Calu3 (cell line): ENCODE measurements at regions not wholly inside any gene's neighbourhood (a gene's known extent, or its start where the extent isn't known, plus 50 kb on each side); places are given as distances from the start of the nearest gene placed in this dataset.
A peak's percentile ranks its signal among the peaks of the same experiment; 100 is the strongest.
"Not testable (repeated sequence)": the region's sequence is repeated elsewhere in the genome, so short reads cannot be mapped to it uniquely, and the experiment has no call there.

Experiments
- BruUV-seq: library from RNA; stranded (reverse); fragments of 400-500 nt; replicated peaks from 2 replicates; lab custom pipeline; 2021; lab: Mats Ljungman, UMichigan
- CTCF ChIA-PET: fragments of 300-600 bp; sonication (Branson Sonifier 250); formaldehyde crosslinking; loops from one replicate; lab custom pipeline; 2022; ENCODE audit warnings: antibody characterized with exemption; lab: Charles Lee
- DNase-seq: peaks from one replicate; pipeline ENCODE4 v3.0.0; 2022
- H3K27ac Mint-ChIP-seq: one replicate; pipeline ENCODE4 v1.8.0; 2022; ENCODE audit warnings: mixed read lengths; ENCODE audit not compliant: unreplicated experiment
- H3K27me3 Mint-ChIP-seq: one replicate; pipeline ENCODE4 v1.8.0; 2022; ENCODE audit warnings: mixed read lengths; ENCODE audit not compliant: unreplicated experiment
- H3K36me3 Mint-ChIP-seq: one replicate; pipeline ENCODE4 v1.8.0; 2022; ENCODE audit warnings: mild to moderate bottlenecking, moderate library complexity, mixed read lengths; ENCODE audit not compliant: insufficient read depth, unreplicated experiment
- H3K4me1 Mint-ChIP-seq: one replicate; pipeline ENCODE4 v1.8.0; 2022; ENCODE audit warnings: mild to moderate bottlenecking, low read depth, mixed read lengths; ENCODE audit not compliant: unreplicated experiment
- H3K4me3 Mint-ChIP-seq: one replicate; pipeline ENCODE4 v1.8.0; 2022; ENCODE audit warnings: mild to moderate bottlenecking, low read depth, moderate library complexity, mixed read lengths; ENCODE audit not compliant: unreplicated experiment
- H3K9me3 Mint-ChIP-seq: one replicate; pipeline ENCODE4 v1.8.0; 2022; ENCODE audit warnings: low read depth, mixed read lengths; ENCODE audit not compliant: unreplicated experiment
- intact Hi-C: fragments of 100-400 bp; cut with micrococcal nuclease; formaldehyde crosslinking; loops from one replicate; pipeline ENCODE4 v1.10.0; 2022; ENCODE audit not compliant: unreplicated experiment
- TF ChIP-seq, protein P1 (sequence below): fragments of 200-600 bp; IDR thresholded peaks from one replicate; pipeline ENCODE4 v1.8.0; 2022; ENCODE audit warnings: antibody characterized with exemption; ENCODE audit not compliant: unreplicated experiment

- H3K4me3 Mint-ChIP-seq: no peak overlapping the region
- no peaks in the 10 kb centered on the region for H3K9me3 Mint-ChIP-seq
- no peak overlapping the region for H3K27ac Mint-ChIP-seq
- H3K4me1 Mint-ChIP-seq: peaks cover 48% of the 10 kb centered on the region
- H3K27me3 Mint-ChIP-seq: no peaks in the 10 kb centered on the region
- TF ChIP-seq, protein P1, sequence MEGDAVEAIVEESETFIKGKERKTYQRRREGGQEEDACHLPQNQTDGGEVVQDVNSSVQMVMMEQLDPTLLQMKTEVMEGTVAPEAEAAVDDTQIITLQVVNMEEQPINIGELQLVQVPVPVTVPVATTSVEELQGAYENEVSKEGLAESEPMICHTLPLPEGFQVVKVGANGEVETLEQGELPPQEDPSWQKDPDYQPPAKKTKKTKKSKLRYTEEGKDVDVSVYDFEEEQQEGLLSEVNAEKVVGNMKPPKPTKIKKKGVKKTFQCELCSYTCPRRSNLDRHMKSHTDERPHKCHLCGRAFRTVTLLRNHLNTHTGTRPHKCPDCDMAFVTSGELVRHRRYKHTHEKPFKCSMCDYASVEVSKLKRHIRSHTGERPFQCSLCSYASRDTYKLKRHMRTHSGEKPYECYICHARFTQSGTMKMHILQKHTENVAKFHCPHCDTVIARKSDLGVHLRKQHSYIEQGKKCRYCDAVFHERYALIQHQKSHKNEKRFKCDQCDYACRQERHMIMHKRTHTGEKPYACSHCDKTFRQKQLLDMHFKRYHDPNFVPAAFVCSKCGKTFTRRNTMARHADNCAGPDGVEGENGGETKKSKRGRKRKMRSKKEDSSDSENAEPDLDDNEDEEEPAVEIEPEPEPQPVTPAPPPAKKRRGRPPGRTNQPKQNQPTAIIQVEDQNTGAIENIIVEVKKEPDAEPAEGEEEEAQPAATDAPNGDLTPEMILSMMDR: no peak
- no TSS peak for BruUV-seq
- intact Hi-C loops: no loop called here
- no peak for DNase-seq
- CTCF ChIA-PET: interaction anchor here (0.6 to 0.7 kb wide), 2 partner anchors 77 to 253 kb away, joined by 3 to 4 read pairs; no protein-coding TSS in a partner anchor
- peaks cover under 1% of the 10 kb centered on the region for H3K36me3 Mint-ChIP-seq
Measured at GRCh38 chr6:44039839-44040350, 87.4 kb downstream of the MRPL14 start.

DNA sequence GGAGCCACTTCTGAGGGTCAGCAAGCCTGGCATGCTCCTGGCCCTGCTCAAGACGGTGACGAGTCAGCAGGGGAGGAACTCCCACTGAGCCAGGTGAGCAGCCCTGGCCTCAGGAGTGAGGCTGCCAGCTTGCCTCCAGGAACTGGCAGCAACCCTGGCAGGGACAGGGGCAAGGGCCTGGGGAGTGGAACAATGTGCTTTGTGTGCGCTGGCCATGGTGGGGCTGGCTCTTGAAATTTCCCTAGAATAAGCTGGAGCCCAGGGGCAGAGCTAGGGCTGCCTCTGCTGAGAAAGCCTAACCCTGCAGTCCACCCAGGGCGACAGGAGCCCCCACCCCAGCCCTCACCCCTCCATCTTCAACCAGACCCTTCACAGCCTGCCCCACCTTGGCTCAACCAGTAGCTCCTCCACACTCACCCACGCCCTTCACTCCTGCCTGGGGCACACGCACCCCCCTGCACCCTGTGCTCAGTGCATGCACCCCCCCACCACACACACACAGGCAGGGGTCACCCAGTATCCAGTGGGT lies 88.0 kb downstream of the MRPL14 start:
- no TSS peak for BruUV-seq
- peaks cover 54% of the 10 kb centered on the region for H3K4me1 Mint-ChIP-seq

GRCh38 chr6:44038543-44039065 lies 88.6 kb downstream of the MRPL14 start:
- Mint-ChIP-seq H3K36me3 (peaks cover 8% of the 10 kb centered on the region), H3K9me3 (no peaks in the 10 kb centered on the region), H3K4me3 (no peak overlapping the region), H3K27ac (no peak overlapping the region), H3K27me3 (no peaks in the 10 kb centered on the region), H3K4me1 (peaks cover 59% of the 10 kb centered on the region)
- no peak for DNase-seq
- no TSS peak for BruUV-seq
- CTCF ChIA-PET: interaction anchor here (0.6 kb wide), 1 partner anchor 40 kb away, joined by 3 read pairs; no protein-coding TSS in a partner anchor
- intact Hi-C loops: no loop called here
- TF ChIP-seq, protein P1: no peak

More for the DNA sequence above, 88.0 kb downstream of the MRPL14 start:
- H3K9me3 Mint-ChIP-seq: no peaks in the 10 kb centered on the region
- H3K27ac Mint-ChIP-seq: no peak overlapping the region
- CTCF ChIA-PET: interaction anchor here (0.6 kb wide), 1 partner anchor 40 kb away, joined by 3 read pairs; no protein-coding TSS in a partner anchor
- TF ChIP-seq, protein P1: no peak
- peak; percentile 50 for DNase-seq
- intact Hi-C loops: no loop called here
- H3K4me3 Mint-ChIP-seq: no peak overlapping the region
- peaks cover 7% of the 10 kb centered on the region for H3K36me3 Mint-ChIP-seq
- no peaks in the 10 kb centered on the region for H3K27me3 Mint-ChIP-seq

DNA sequence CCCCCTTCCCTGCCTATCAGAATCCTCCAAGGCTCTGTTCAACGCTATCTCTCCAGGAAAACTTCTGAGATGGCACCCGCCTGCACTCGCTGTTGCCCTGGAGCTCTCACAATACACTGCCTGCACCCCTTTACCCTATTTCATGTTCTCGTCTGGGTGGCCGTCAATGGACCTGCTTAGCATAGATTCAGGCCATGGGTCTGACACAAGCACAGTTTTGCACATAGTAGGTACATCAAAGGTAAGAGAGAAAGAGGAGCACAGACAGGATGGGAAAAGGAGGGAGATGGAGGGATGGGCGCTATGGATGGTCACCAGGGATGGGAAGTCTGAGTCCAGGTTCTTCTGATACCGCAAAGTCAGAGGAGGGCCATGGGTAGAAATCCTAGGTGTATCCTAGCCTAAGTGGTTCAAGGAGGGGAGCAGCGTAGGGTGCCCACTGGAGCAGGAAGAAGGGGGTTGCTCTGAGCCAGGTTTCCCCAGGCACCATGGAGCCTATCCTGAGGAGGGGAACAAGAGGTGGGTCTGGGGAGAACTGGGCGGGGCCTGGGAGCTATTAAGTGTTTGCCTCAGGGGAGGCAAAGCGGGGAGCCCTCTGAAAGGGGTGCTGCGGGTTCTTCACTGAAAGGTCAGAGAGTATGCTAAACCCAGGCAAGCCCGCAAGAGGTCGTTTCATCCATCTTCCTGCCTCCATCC lies 89.3 kb downstream of the MRPL14 start:
- BruUV-seq: no TSS peak
- no peak overlapping the region for H3K27ac Mint-ChIP-seq
- intact Hi-C loops: no loop called here
- H3K36me3 Mint-ChIP-seq: peaks cover 8% of the 10 kb centered on the region
- no peak for DNase-seq
- no peak overlapping the region for H3K4me3 Mint-ChIP-seq
- TF ChIP-seq, protein P1: no peak
- H3K9me3 Mint-ChIP-seq: no peaks in the 10 kb centered on the region
- no peaks in the 10 kb centered on the region for H3K27me3 Mint-ChIP-seq
- CTCF ChIA-PET: no interaction called here
- peaks cover 59% of the 10 kb centered on the region for H3K4me1 Mint-ChIP-seq

- H3K4me3 Mint-ChIP-seq, H3K27ac Mint-ChIP-seq, H3K27me3 Mint-ChIP-seq, DNase-seq, BruUV-seq, H3K9me3 Mint-ChIP-seq, H3K36me3 Mint-ChIP-seq, intact Hi-C loops: not testable (repeated sequence)
- CTCF ChIA-PET: interaction anchor here (0.6 kb wide), 1 partner anchor 348 kb away, joined by 6 read pairs; no protein-coding TSS in a partner anchor
- peaks cover 59% of the 10 kb centered on the region for H3K4me1 Mint-ChIP-seq
Measured at GRCh38 chr6:44037276-44037675, 90.0 kb downstream of the MRPL14 start.
